Astrocyte of the cerebellum (primary cell): ENCODE measurements at regions not wholly inside any gene's neighbourhood (a gene's known extent, or its start where the extent isn't known, plus 50 kb on each side); places are given as distances from the start of the nearest gene placed in this dataset.

ENCODE experiments used
- DNase-seq: peaks from one replicate; pipeline ENCODE4 v3.0.0-alpha.2; 2011; ENCODE audit warnings: low read depth
- H3K4me3 ChIP-seq: 2 replicates; pipeline ENCODE4 v1.5.1; 2011; ENCODE audit warnings: mild to moderate bottlenecking, low read depth, low read length, moderate library complexity
- CTCF ChIP-seq: IDR thresholded peaks from 2 replicates; pipeline ENCODE4 v1.5.1; 2012; ENCODE audit warnings: low read length, low read depth, moderate library complexity, mild to moderate bottlenecking; ENCODE audit errors: missing control alignments
- in situ Hi-C: cut with HindIII; loops from 2 replicates; pipeline ENCODE4 v1.10.0; 2017; ENCODE audit warnings: low sequenced_read_pairs

DNA sequence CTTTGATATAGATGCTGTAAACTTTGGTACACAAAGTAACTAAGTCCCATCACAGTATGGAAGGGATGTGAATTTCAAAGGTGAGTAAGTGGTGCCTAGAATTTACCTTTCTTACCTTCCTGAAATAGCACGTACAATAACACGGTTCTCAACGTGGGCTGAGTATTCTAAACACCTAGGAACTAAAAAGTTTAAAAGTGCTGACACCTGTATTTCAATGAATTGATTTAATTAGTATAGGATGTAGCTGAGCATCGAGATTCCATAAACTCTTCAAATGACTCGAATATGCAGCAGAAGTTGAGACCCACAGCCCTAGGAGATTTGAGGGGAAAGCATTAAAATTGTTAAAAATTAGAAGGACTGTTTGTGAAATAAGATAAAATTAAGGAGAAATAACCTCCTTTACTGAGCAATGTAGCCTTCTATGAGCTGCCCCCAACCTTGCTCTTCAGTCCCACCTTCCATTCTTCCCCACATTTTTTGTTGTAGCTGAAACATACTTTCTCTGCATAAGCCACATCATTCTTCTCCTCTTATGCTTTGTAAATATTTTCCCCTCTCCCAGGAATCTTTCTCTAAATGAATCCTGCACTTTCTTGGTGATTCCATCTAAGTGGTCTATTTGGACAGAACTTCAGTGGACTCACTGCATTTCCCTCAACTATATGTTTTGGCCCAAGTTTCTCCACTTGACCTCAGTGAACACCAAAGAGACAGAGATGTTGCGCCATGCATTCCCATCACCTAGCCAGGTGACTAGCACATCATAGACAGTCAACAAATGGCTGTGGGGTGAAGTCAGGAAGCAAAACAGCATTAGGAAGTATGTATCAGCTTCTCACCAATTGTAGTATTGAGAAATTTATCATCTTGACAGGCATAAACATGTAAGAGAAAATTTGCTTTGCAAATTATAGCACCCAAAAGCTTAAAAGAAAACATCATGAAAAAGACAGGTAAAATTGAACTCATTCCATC lies 156.5 kb upstream of the TAS2R1 start:
- TF ChIP-seq CTCF, result no peak
- DNase-seq, result no peak
- in situ Hi-C loops, result no loop called here
- H3K4me3 ChIP-seq, result no peak overlapping the region

DNA sequence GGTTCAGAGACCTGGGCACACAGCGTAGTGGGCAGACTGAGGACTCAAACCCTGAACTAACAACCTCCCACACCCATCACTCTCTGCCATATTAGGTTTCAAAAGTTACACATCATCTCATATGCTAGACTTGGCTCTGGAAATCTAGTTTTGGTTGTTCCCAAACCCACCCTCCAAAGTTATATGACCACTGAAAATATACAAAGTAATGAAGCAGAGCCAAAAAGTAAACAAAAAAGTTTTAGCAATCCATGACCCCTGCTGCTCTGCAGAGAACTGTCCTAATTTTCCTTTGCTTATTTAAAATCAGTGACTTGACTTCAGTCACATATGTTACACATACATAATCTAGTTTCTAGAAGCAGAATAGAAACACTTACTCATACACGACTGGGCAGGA lies 155.6 kb upstream of the TAS2R1 start:
- TF ChIP-seq CTCF, result no peak
- no peak for DNase-seq
- H3K4me3 ChIP-seq, result no peak overlapping the region
- in situ Hi-C loops, result no loop called here

- no peak overlapping the region for H3K4me3 ChIP-seq
- in situ Hi-C loops, result no loop called here
- no peak for TF ChIP-seq CTCF
- no peak for DNase-seq
Measured at GRCh38 chr5:9784231-9784630, 154.1 kb upstream of the TAS2R1 start.

- H3K4me3 ChIP-seq, result no peak overlapping the region
- no peak for DNase-seq
- TF ChIP-seq CTCF, result no peak
- in situ Hi-C loops, result no loop called here
Measured at GRCh38 chr5:9782826-9783560, 152.8 kb upstream of the TAS2R1 start.

DNA sequence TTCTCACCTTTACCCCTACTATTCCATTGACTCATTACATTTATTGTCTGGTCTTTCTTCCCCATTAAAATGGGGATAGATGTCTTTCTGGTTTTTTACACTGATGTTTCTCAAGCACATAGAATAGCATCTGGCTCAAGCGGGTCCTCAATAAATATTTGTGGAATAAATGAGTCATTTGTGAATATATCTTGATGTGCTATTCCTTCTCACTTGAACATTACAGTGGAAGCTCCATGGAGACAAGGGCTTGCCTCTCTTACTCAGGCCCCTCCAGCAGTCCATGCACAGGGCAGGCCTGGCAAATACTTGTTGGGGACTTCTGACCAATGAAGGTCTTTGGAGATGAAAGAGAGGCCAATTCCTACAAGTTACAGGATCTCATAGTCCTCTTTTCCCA lies 151.7 kb upstream of the TAS2R1 start:
- no peak for TF ChIP-seq CTCF
- DNase-seq, result no peak
- no peak overlapping the region for H3K4me3 ChIP-seq
- in situ Hi-C loops, result no loop called here

GRCh38 chr5:9781275-9781674 lies 151.1 kb upstream of the TAS2R1 start:
- no peak for TF ChIP-seq CTCF
- in situ Hi-C loops, result no loop called here
- H3K4me3 ChIP-seq, result no peak overlapping the region
- DNase-seq, result no peak
